ENCODE measurements at regions not wholly inside any gene's neighbourhood (a gene's known extent, or its start where the extent isn't known, plus 50 kb on each side); places are given as distances from the start of the nearest gene placed in this dataset.
A peak's percentile ranks its signal among the peaks of the same experiment; 100 is the strongest.

GRCh38 chr12:116497051-116497591 is 62.1 kb upstream of the MAP1LC3B2 start:
- DNase-seq, result no peak

DNA sequence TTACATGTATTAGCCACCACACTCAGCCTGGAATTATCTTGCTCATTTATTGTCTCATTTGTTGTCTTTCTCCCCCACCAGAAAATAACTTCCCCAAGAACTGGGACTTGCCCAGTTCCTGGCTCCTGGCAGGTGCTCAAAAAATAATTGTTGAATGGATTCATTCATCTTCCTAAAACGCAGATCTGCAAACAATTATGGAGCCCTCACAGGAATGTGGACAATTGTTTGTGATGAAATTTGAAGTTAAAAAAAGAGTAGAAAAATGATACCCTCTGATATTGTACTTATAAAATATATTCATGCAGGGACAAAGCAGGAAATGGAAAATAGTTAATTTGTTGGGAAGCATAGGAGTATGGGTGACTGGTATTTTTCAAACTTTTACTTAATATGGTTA is 60.7 kb upstream of the MAP1LC3B2 start:
- no peak for DNase-seq

DNA sequence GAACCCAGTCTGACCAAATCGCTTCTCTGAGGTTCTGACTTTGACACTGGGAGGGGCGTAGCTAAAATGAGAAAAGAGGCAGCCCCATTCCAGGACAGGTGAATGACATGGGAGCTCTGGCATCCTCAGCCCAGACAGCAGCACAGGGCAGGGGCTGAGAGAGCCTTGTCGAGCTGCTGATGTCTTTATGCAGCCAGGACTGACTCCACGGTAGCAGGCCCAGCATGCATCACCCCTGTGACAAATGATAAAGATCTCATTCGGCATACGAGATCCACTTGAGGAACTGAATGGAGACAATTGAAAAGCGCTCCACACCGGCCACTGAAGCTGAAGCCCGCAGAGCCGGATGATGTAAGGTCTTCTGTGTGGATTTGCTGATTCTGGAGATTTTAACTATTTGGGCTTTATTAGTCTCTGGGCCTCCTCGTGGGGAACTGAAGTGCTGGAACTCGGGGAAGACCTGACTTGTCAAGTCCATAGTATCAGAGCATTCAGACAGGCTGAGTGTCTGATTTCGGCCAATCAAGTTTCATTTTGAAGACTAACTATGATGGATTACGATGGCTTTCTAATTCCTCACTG is 56.9 kb upstream of the MAP1LC3B2 start:
- DNase-seq, result no peak

GRCh38 chr12:116502989-116503496 is 56.1 kb upstream of the MAP1LC3B2 start:
- no peak for DNase-seq

DNA sequence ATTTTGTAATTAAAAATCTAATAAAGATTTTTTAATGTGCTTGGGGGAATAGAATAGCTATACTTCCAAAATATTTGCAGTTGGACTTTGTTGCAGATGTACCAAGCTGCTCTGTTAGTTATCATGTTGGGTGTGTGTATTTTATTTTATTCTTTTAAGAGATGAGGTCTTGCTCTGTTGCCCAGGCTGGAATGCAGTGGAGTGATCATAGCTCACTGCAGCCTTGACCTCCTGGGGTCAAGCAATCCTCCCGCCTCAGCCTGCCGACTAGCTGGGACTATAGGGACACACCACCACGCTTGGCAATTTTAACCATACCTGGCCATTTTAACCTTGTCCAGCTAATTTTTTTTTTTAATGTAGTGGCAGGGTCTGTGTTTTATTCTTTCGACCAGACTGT is 54.7 kb upstream of the MAP1LC3B2 start:
- no peak for DNase-seq

GRCh38 chr12:116506697-116507064 is 52.5 kb upstream of the MAP1LC3B2 start:
- DNase-seq, result no peak

- peak; percentile 31 for DNase-seq
Observed at GRCh38 chr12:116508145-116509121, 50.7 kb upstream of the MAP1LC3B2 start.

Data from NCI-H2171 treated with DMSO at 0.1 percent for 48 hours (cell line).